Liver (tissue), 3 donors: ENCODE measurements at regions not wholly inside any gene's neighbourhood (a gene's known extent, or its start where the extent isn't known, plus 50 kb on each side); places are given as distances from the start of the nearest gene placed in this dataset.

ENCODE experiments used
- ATF3 ChIP-seq: IDR thresholded peaks from 2 replicates; pipeline ENCODE4 v1.6.1; 2016; ENCODE audit warnings: antibody characterized with exemption
- CTCF ChIP-seq: fragments of 150-350 bp; IDR thresholded peaks from 2 replicates; pipeline ENCODE4 v1.5.1; 2017; ENCODE audit warnings: improper control_type of control experiment, low read depth, low read length; ENCODE audit not compliant: missing input control
- FOXA1 ChIP-seq: IDR thresholded peaks from 2 replicates; pipeline ENCODE4 v1.6.1; 2016; ENCODE audit warnings: antibody characterized with exemption
- HNF4A ChIP-seq, 2 donors: conservative IDR thresholded peaks; 2 replicates each; pipeline ENCODE4 v1.6.1; 2016; ENCODE audit warnings: antibody characterized with exemption in 2 of 2, mild to moderate bottlenecking in 2 of 2
- TAF1 ChIP-seq: conservative IDR thresholded peaks from 2 replicates; pipeline ENCODE4 v1.6.1; 2016; ENCODE audit warnings: antibody characterized with exemption, mild to moderate bottlenecking
- donor health status: healthy.
- donor health status: healthy.

- TF ChIP-seq FOXA1 (no peak), TAF1 (no peak), HNF4A (conservative IDR thresholded peaks at IDR 0.05) (no peak), CTCF (no peak), ATF3 (no peak)
These were observed 179.1 kb upstream of the SPRED2 start for GRCh38 chr2:65611488-65611887.
